ENCODE measurements at regions not wholly inside any gene's neighbourhood (a gene's known extent, or its start where the extent isn't known, plus 50 kb on each side); places are given as distances from the start of the nearest gene placed in this dataset.
"Not testable (repeated sequence)": the region's sequence is repeated elsewhere in the genome, so short reads cannot be mapped to it uniquely, and the experiment has no call there.

DNA sequence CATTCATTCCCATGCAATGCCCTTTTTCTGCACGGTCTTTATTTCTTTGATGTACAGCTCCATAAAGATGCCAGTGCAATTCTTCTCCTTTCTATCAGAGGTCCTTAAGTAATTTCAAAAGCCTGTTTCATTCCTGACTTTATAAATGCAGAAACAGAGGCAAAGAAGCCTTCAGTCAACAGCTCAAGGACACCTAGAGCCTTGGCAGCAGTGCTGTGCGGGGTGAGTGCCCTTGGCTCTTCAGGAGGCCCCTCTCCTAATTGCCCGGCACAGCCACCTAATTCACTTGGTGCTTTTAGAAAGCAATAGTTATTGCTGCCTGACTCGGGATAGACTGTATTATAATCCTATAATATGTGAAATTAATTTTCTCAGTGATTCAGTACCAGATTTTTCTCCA, 169.6 kb upstream of the KLF6 start:
- Histone ChIP-seq H4K20me1 (ENCODE audit: control insufficient read depth, insufficient read depth, low read length, poor library complexity, severe bottlenecking) (no peaks in the 10 kb centered on the region), H3K36me3 (replicated peaks in 1 of 2; ENCODE audit: control extremely low read depth in 1 of 2, control insufficient read depth in 1 of 2, extremely low read depth in 1 of 2, insufficient read depth in 2 of 2, low read length in 1 of 2) (no peaks in the 10 kb centered on the region), H3K4me3 (ENCODE audit: control extremely low read depth in 1 of 5, extremely low read depth in 1 of 5, insufficient read depth in 1 of 5, low read depth in 2 of 5, low read length in 4 of 5) (no peak overlapping the region), H3K9ac (ENCODE audit: low read length) (no peak overlapping the region), H3K4me1 (ENCODE audit: control insufficient read depth in 2 of 2, insufficient read depth in 2 of 2, low read length in 2 of 2) (peaks cover 3 to 4% of the 10 kb centered on the region in 2 donors), H2AFZ (ENCODE audit: insufficient read depth, low read depth, low read length, poor library complexity, severe bottlenecking) (no peak overlapping the region), H3K27ac (ENCODE audit: low read length in 2 of 2) (no peak overlapping the region), H3K4me2 (replicated peaks; ENCODE audit: low read depth, low read length, poor library complexity, severe bottlenecking) (no peak overlapping the region), H3K9me3 (ENCODE audit: control extremely low read depth in 1 of 3, control insufficient read depth in 2 of 3, insufficient read depth in 1 of 3, low read length in 2 of 3) (no peaks in the 10 kb centered on the region), H3K27me3 (replicated peaks in 1 of 4; ENCODE audit: control extremely low read depth in 1 of 4, control insufficient read depth in 3 of 4, insufficient read depth in 4 of 4, low read length in 3 of 4) (no peaks in the 10 kb centered on the region), H3K79me2 (ENCODE audit: control insufficient read depth, insufficient read depth, low read length) (no peaks in the 10 kb centered on the region)
- ChIA-PET CTCF (interaction anchor here (0.7 to 1.0 kb wide), 2 partner anchors 10 to 15 kb away, joined by 3 read pairs; no protein-coding TSS in a partner anchor), POLR2A (no interaction called here)
- H3K27ac Mint-ChIP-seq, result no peak overlapping the region
- TF ChIP-seq EZH2 (IDR thresholded peaks at IDR 0.05; ENCODE audit: borderline replicate concordance, insufficient read depth, low read depth, low read length, poor library complexity, severe bottlenecking), result no peak
- TF ChIP-seq, protein P1, sequence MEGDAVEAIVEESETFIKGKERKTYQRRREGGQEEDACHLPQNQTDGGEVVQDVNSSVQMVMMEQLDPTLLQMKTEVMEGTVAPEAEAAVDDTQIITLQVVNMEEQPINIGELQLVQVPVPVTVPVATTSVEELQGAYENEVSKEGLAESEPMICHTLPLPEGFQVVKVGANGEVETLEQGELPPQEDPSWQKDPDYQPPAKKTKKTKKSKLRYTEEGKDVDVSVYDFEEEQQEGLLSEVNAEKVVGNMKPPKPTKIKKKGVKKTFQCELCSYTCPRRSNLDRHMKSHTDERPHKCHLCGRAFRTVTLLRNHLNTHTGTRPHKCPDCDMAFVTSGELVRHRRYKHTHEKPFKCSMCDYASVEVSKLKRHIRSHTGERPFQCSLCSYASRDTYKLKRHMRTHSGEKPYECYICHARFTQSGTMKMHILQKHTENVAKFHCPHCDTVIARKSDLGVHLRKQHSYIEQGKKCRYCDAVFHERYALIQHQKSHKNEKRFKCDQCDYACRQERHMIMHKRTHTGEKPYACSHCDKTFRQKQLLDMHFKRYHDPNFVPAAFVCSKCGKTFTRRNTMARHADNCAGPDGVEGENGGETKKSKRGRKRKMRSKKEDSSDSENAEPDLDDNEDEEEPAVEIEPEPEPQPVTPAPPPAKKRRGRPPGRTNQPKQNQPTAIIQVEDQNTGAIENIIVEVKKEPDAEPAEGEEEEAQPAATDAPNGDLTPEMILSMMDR (IDR thresholded peaks at IDR 0.05), result no peak
- peaks cover 5% of the 10 kb centered on the region for H3K4me1 Mint-ChIP-seq
- WGBS (ENCODE audit: insufficient coverage), result 100% methylated on average over 2 of the region's 4 CpGs
- H3K27me3 Mint-ChIP-seq, result peaks cover 5% of the 10 kb centered on the region
- intact Hi-C loops (cut with micrococcal nuclease), result no loop called here
- peaks cover 2% of the 10 kb centered on the region for H3K9me3 Mint-ChIP-seq (ENCODE audit: insufficient read depth)
- DNase-seq (no peak), ATAC-seq (ENCODE audit: low read depth) (no peak)
- H3K4me3 Mint-ChIP-seq, result no peak overlapping the region

DNA sequence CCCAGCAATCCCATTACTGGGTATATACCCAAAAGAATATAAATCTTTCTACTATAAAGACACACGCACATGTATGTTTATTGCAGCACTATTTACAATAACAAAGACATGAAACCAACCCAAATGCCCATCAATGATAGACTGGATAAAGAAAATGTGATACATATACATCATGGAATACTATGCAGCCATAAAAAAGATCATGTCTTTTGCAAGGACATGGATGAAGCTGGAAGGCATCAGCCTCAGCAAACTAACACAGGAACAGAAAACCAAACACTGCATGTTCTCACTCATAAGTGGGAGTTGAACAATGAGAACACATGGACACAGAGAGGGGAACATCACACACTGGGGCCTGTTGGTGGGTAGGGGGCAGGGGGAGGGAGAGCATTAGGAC, 169.0 kb upstream of the KLF6 start:
- intact Hi-C loops (cut with micrococcal nuclease); H3K27ac Mint-ChIP-seq; ATAC-seq (ENCODE audit: low read depth); H3K9me3 ChIP-seq (ENCODE audit: control extremely low read depth in 1 of 3, control insufficient read depth in 2 of 3, insufficient read depth in 1 of 3, low read length in 2 of 3); H3K79me2 ChIP-seq (ENCODE audit: control insufficient read depth, insufficient read depth, low read length); H3K4me1 ChIP-seq (ENCODE audit: control insufficient read depth in 2 of 2, insufficient read depth in 2 of 2, low read length in 2 of 2); POLR2A ChIA-PET; H3K4me1 Mint-ChIP-seq; H3K27me3 ChIP-seq (replicated peaks in 1 of 4; ENCODE audit: control extremely low read depth in 1 of 4, control insufficient read depth in 3 of 4, insufficient read depth in 4 of 4, low read length in 3 of 4); H3K9me3 Mint-ChIP-seq (ENCODE audit: insufficient read depth); DNase-seq; CTCF ChIA-PET; H3K36me3 ChIP-seq (replicated peaks in 1 of 2; ENCODE audit: control extremely low read depth in 1 of 2, control insufficient read depth in 1 of 2, extremely low read depth in 1 of 2, insufficient read depth in 2 of 2, low read length in 1 of 2); H4K20me1 ChIP-seq (ENCODE audit: control insufficient read depth, insufficient read depth, low read length, poor library complexity, severe bottlenecking); H2AFZ ChIP-seq (ENCODE audit: insufficient read depth, low read depth, low read length, poor library complexity, severe bottlenecking); H3K4me3 ChIP-seq (ENCODE audit: control extremely low read depth in 1 of 5, extremely low read depth in 1 of 5, insufficient read depth in 1 of 5, low read depth in 2 of 5, low read length in 4 of 5); H3K4me2 ChIP-seq (replicated peaks; ENCODE audit: low read depth, low read length, poor library complexity, severe bottlenecking); H3K27me3 Mint-ChIP-seq; H3K27ac ChIP-seq (ENCODE audit: low read length in 2 of 2); H3K9ac ChIP-seq (ENCODE audit: low read length); H3K4me3 Mint-ChIP-seq: not testable (repeated sequence)
- WGBS (ENCODE audit: insufficient coverage), result no CpG with 5 or more reads among the region's 1 CpG

All from B cell (primary cell).